ENCODE measurements at regions not wholly inside any gene's neighbourhood (a gene's known extent, or its start where the extent isn't known, plus 50 kb on each side); places are given as distances from the start of the nearest gene placed in this dataset.

GRCh38 chr20:40499391-40499790 is 189.6 kb downstream of the MAFB start:
- no peaks in the 10 kb centered on the region for H3K4me1 ChIP-seq (ENCODE audit: control insufficient read depth, extremely low read depth, insufficient read depth, low read length)
- no peaks in the 10 kb centered on the region for H3K36me3 ChIP-seq (ENCODE audit: control insufficient read depth in 2 of 2, extremely low read depth in 1 of 2, insufficient read depth in 2 of 2, low read length in 2 of 2)
- TF ChIP-seq CTCF (IDR thresholded peaks at IDR 0.05; ENCODE audit: extremely low read depth in 1 of 2, insufficient read depth in 1 of 2, low read depth in 1 of 2, low read length in 2 of 2) (no peak), MAX (IDR thresholded peaks at IDR 0.05; ENCODE audit: insufficient read depth, insufficient read length) (no peak), MYC (IDR thresholded peaks at IDR 0.05; ENCODE audit: low read depth, low read length) (no peak), FOS (IDR thresholded peaks at IDR 0.05; ENCODE audit: borderline replicate concordance, insufficient read depth, low read length) (no peak), GATA2 (IDR thresholded peaks at IDR 0.05; ENCODE audit: insufficient read depth, insufficient read length, low read depth, low read length) (no peak), POLR2A (IDR thresholded peaks at IDR 0.05; ENCODE audit: low read depth, low read length) (no peak), JUN (IDR thresholded peaks at IDR 0.05; ENCODE audit: borderline replicate concordance, insufficient read depth, insufficient read length, low read depth) (no peak), POLR2AphosphoS5 (IDR thresholded peaks at IDR 0.05; ENCODE audit: insufficient read depth, low read depth, low read length) (no peak), EZH2 (IDR thresholded peaks at IDR 0.05; ENCODE audit: borderline replicate concordance, low read depth, low read length, severe bottlenecking) (no peak)
- no peaks in the 10 kb centered on the region for H3K9me1 ChIP-seq (replicated peaks; ENCODE audit: control insufficient read depth, extremely low read depth, insufficient read depth, low read length)
- FAIRE-seq: no peak
- ChIA-PET CTCF (no interaction called here), POLR2A (no interaction called here)
- H3K4me3 ChIP-seq (replicated peaks in 1 of 3; ENCODE audit: insufficient read depth in 1 of 3, low read depth in 1 of 3, low read length in 3 of 3): no peak overlapping the region
- intact Hi-C loops (cut with micrococcal nuclease) (no loop called here), dilution Hi-C loops (cut with MboI; ENCODE audit: extremely low pct_ligation_motif_present, low sequenced_read_pairs) (no loop called here)
- H2AFZ ChIP-seq (ENCODE audit: low read depth, low read length): no peak overlapping the region
- H3K27ac ChIP-seq (ENCODE audit: insufficient read depth, low read depth, low read length): no peak overlapping the region
- H3K9ac ChIP-seq (replicated peaks; ENCODE audit: extremely low read depth, insufficient read depth, low read length): no peak overlapping the region
- DNase-seq (ENCODE audit: low read depth, low spot score): no peak
- no peaks in the 10 kb centered on the region for H3K27me3 ChIP-seq (ENCODE audit: control insufficient read depth in 2 of 2, insufficient read depth in 2 of 2, low read length in 2 of 2)
- no peaks in the 10 kb centered on the region for H4K20me1 ChIP-seq (replicated peaks; ENCODE audit: control insufficient read depth, extremely low read depth, insufficient read depth, low read length)
- BruUV-seq (replicated peaks): no TSS peak
- H3K4me2 ChIP-seq (ENCODE audit: insufficient read depth, low read length): no peak overlapping the region
- H3K9me3 ChIP-seq (replicated peaks; ENCODE audit: control insufficient read depth, insufficient read depth, low read length): no peaks in the 10 kb centered on the region
- no peaks in the 10 kb centered on the region for H3K79me2 ChIP-seq (ENCODE audit: control insufficient read depth, insufficient read depth, low read length)
